Mesothelial cell of epicardium (in vitro differentiated cells): ENCODE measurements at regions not wholly inside any gene's neighbourhood (a gene's known extent, or its start where the extent isn't known, plus 50 kb on each side); places are given as distances from the start of the nearest gene placed in this dataset.
A peak's percentile ranks its signal among the peaks of the same experiment; 100 is the strongest.

ENCODE experiments used
- DNase-seq, 2 experiments: peaks; one replicate each; pipeline ENCODE4 v3.0.0; 2021; ENCODE audit warnings: low spot score in 2 of 2; ENCODE audit not compliant: unreplicated experiment in 2 of 2
- H3K27ac Mint-ChIP-seq: 2 replicates; pipeline ENCODE4 v1.8.0; 2021; ENCODE audit warnings: mixed read lengths
- H3K27me3 Mint-ChIP-seq: 2 replicates; pipeline ENCODE4 v1.8.0; 2021; ENCODE audit warnings: low read depth, mixed read lengths
- H3K36me3 Mint-ChIP-seq: 2 replicates; pipeline ENCODE4 v1.8.0; 2021; ENCODE audit warnings: mixed read lengths
- H3K4me1 Mint-ChIP-seq: 2 replicates; pipeline ENCODE4 v1.8.0; 2021; ENCODE audit warnings: mixed read lengths
- H3K4me3 Mint-ChIP-seq: 2 replicates; pipeline ENCODE4 v1.8.0; 2021; ENCODE audit warnings: mild to moderate bottlenecking, moderate library complexity, mixed read lengths
- H3K9me3 Mint-ChIP-seq: 2 replicates; pipeline ENCODE4 v1.8.0; 2021; ENCODE audit warnings: mixed read lengths
- CTCF ChIP-seq: fragments of 200-600 bp; sonication (generic); IDR thresholded peaks from one replicate; pipeline ENCODE4 v1.5.0; 2021; ENCODE audit warnings: antibody characterized with exemption; ENCODE audit not compliant: unreplicated experiment

- Mint-ChIP-seq H3K4me3 (peak overlapping the region; percentile 75), H3K27ac (peak overlapping the region; percentile 94)
Measured at GRCh38 chr10:78407966-78408365, 374.3 kb downstream of the RPS24 start.

GRCh38 chr10:78408671-78409472, 375.2 kb downstream of the RPS24 start:
- peak overlapping the region; percentile 94 for H3K27ac Mint-ChIP-seq
- peak in 1 of 2 experiments; percentile 47 for DNase-seq

More at GRCh38 chr10:78407966-78408365, 374.3 kb downstream of the RPS24 start:
- TF ChIP-seq CTCF, result no peak
- Mint-ChIP-seq H3K4me1 (peaks cover 45% of the 10 kb centered on the region), H3K36me3 (no peaks in the 10 kb centered on the region), H3K9me3 (no peaks in the 10 kb centered on the region), H3K27me3 (no peaks in the 10 kb centered on the region)
- DNase-seq, result no peak

GRCh38 chr10:78410046-78410965, 376.6 kb downstream of the RPS24 start:
- Mint-ChIP-seq H3K9me3 (no peaks in the 10 kb centered on the region), H3K27ac (no peak overlapping the region), H3K36me3 (no peaks in the 10 kb centered on the region), H3K4me3 (no peak overlapping the region), H3K27me3 (no peaks in the 10 kb centered on the region), H3K4me1 (peaks cover 61% of the 10 kb centered on the region)
- TF ChIP-seq CTCF, result no peak
- no peak for DNase-seq

More at GRCh38 chr10:78408671-78409472, 375.2 kb downstream of the RPS24 start:
- TF ChIP-seq CTCF, result no peak
- Mint-ChIP-seq H3K36me3 (no peaks in the 10 kb centered on the region), H3K4me3 (no peak overlapping the region), H3K9me3 (no peaks in the 10 kb centered on the region), H3K4me1 (peaks cover 54% of the 10 kb centered on the region), H3K27me3 (no peaks in the 10 kb centered on the region)

DNA sequence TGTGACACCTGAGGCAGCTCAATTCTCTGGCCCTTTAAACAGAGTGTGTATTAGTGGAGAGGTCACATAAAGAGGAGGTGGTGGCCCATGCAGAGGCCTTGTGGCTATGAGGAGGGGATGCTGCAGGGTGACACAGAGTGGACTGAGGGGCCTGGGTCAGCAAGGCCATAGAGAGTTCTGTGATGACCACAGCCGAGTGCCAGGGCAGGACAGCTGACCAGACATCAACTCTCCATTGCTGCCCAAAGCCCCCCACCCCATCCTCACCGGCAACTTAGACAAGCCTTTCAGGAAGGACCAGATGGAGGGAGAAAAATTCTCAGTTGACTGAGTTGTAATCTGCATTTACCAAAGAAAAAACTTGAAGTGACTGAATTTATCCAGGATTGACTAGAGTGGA, 378.1 kb downstream of the RPS24 start:
- Mint-ChIP-seq H3K4me3 (no peak overlapping the region), H3K27ac (peak overlapping the region; percentile 76), H3K9me3 (no peaks in the 10 kb centered on the region), H3K27me3 (no peaks in the 10 kb centered on the region), H3K4me1 (peaks cover 62% of the 10 kb centered on the region), H3K36me3 (no peaks in the 10 kb centered on the region)
- DNase-seq, result no peak
- no peak for TF ChIP-seq CTCF

- Mint-ChIP-seq H3K4me3 (no peak overlapping the region), H3K4me1 (peaks cover 62% of the 10 kb centered on the region), H3K36me3 (no peaks in the 10 kb centered on the region), H3K27me3 (no peaks in the 10 kb centered on the region), H3K27ac (peak overlapping the region; percentile 84), H3K9me3 (no peaks in the 10 kb centered on the region)
- DNase-seq, result peak in 1 of 2 experiments; percentile 2
- TF ChIP-seq CTCF, result no peak
Measured at GRCh38 chr10:78412605-78413004, 378.9 kb downstream of the RPS24 start.
